Progenitor cell of endocrine pancreas (in vitro differentiated cells): ENCODE measurements at regions not wholly inside any gene's neighbourhood (a gene's known extent, or its start where the extent isn't known, plus 50 kb on each side); places are given as distances from the start of the nearest gene placed in this dataset.

Source experiments
- DNase-seq: peaks from one replicate; pipeline ENCODE4 v3.0.0; 2021; ENCODE audit warnings: low spot score; ENCODE audit not compliant: unreplicated experiment
- H3K27ac Mint-ChIP-seq: 2 replicates; pipeline ENCODE4 v1.8.0; 2021; ENCODE audit warnings: mild to moderate bottlenecking, moderate library complexity, mixed read lengths
- H3K27me3 Mint-ChIP-seq: 2 replicates; pipeline ENCODE4 v1.8.0; 2021; ENCODE audit warnings: mixed read lengths
- H3K36me3 Mint-ChIP-seq: 2 replicates; pipeline ENCODE4 v1.8.0; 2022; ENCODE audit warnings: mixed read lengths; ENCODE audit not compliant: insufficient read depth
- H3K4me1 Mint-ChIP-seq: 2 replicates; pipeline ENCODE4 v1.8.0; 2021; ENCODE audit warnings: low read depth, mixed read lengths
- H3K4me3 Mint-ChIP-seq: 2 replicates; pipeline ENCODE4 v1.8.0; 2021; ENCODE audit warnings: low read depth, mild to moderate bottlenecking, moderate library complexity, mixed read lengths
- H3K9me3 Mint-ChIP-seq: 2 replicates; pipeline ENCODE4 v1.8.0; 2021; ENCODE audit warnings: low read depth, mixed read lengths
- TF ChIP-seq, protein P1 (sequence below): fragments of 200-600 bp; sonication (generic); IDR thresholded peaks from one replicate; pipeline ENCODE4 v1.5.0; 2021; ENCODE audit warnings: antibody characterized with exemption, mild to moderate bottlenecking; ENCODE audit not compliant: unreplicated experiment

DNA sequence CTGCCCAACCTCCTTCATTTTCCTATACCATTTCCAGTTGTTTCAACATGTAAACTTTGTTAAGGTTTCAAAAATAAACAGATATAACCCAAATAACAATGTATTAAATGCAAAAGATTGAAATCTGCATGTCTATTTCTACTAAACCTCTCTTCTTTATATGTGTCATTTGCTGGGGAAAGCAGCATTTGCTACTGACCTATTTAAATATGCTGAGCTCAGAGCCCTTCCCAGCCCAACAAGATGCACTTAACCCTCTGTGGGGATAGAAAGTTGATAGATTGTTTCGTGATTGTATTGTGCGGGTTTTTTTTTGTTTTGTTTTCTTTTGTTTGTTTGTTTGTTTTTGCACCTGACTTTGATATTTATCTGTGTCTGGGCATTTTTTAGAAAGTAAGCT lies 139.5 kb downstream of the UCHL1 start:
- Mint-ChIP-seq H3K9me3 (no peaks in the 10 kb centered on the region), H3K4me3 (no peak overlapping the region), H3K27ac (no peak overlapping the region), H3K36me3 (no peaks in the 10 kb centered on the region), H3K4me1 (peaks cover 17% of the 10 kb centered on the region), H3K27me3 (peaks cover 3% of the 10 kb centered on the region)
- no peak for DNase-seq
- TF ChIP-seq, protein P1, sequence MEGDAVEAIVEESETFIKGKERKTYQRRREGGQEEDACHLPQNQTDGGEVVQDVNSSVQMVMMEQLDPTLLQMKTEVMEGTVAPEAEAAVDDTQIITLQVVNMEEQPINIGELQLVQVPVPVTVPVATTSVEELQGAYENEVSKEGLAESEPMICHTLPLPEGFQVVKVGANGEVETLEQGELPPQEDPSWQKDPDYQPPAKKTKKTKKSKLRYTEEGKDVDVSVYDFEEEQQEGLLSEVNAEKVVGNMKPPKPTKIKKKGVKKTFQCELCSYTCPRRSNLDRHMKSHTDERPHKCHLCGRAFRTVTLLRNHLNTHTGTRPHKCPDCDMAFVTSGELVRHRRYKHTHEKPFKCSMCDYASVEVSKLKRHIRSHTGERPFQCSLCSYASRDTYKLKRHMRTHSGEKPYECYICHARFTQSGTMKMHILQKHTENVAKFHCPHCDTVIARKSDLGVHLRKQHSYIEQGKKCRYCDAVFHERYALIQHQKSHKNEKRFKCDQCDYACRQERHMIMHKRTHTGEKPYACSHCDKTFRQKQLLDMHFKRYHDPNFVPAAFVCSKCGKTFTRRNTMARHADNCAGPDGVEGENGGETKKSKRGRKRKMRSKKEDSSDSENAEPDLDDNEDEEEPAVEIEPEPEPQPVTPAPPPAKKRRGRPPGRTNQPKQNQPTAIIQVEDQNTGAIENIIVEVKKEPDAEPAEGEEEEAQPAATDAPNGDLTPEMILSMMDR = no peak

DNA sequence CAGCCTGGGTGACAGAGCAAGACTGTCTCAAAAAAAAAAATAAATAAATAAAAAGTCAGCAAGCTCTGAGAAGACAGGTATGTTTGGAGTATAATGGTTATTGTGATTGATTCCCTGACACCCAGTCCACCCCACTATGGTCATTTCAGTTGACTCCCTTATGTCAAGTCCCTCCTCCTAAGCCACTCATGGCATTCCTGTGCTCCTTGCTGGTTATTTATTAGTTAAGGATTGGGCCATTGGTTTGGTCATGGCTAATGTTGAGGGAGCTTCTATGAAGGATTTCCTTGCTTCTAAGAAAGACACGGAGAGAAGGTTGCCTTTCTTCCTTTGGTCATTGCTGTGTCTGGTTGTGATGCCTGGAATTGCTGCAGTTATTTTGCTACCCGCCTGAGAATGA lies 140.1 kb downstream of the UCHL1 start:
- Mint-ChIP-seq H3K27me3 (peaks cover 3% of the 10 kb centered on the region), H3K9me3 (no peaks in the 10 kb centered on the region), H3K27ac (no peak overlapping the region), H3K4me1 (peaks cover 17% of the 10 kb centered on the region), H3K4me3 (no peak overlapping the region), H3K36me3 (no peaks in the 10 kb centered on the region)
- no peak for DNase-seq
- TF ChIP-seq, protein P1 = no peak

DNA sequence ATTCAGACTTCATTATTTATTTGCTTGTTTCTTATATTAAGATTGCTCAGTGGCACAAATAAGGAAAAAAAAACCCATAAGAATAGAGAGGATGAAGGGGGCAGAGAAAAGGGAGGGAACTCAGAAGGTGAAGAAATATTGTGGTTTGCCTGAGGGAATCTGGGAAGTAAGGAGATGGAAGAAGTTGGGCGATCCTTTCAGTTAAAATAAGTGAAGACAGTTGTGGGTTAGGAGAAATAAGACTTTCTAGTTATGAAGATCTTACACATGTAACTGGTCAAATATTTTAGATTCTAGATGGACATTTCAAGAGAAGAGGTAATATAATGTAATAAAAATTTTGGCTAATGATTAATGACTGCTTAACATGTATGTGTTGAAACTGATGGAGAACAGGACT lies 138.7 kb upstream of the LIMCH1 start:
- peaks cover 19% of the 10 kb centered on the region for H3K4me1 Mint-ChIP-seq
- H3K27me3 Mint-ChIP-seq = no peaks in the 10 kb centered on the region
- no peaks in the 10 kb centered on the region for H3K36me3 Mint-ChIP-seq
- H3K9me3 Mint-ChIP-seq = no peaks in the 10 kb centered on the region
- H3K4me3 Mint-ChIP-seq = no peak overlapping the region
- DNase-seq = no peak
- no peak overlapping the region for H3K27ac Mint-ChIP-seq
- TF ChIP-seq, protein P1 = no peak

DNA sequence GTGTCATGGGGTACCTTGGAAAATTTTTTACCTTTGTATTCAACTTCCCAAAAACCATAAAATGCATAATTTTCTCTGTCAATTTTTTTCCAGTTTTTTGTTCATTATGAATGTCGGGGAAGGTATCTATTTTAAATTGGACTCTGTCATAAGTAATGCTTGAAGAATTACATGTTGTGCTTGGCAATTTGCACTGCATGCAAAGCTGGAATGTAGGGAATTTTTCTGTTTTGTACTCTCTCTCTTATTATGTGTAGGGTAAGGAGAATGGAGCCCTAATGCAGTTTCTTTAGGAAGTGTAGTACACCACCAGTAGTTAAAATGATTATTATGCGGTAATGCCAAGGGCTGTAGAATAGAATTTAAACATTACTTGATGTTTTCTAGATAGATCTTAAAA lies 137.7 kb upstream of the LIMCH1 start:
- no peak for DNase-seq
- no peaks in the 10 kb centered on the region for H3K27me3 Mint-ChIP-seq
- H3K27ac Mint-ChIP-seq = no peak overlapping the region
- H3K9me3 Mint-ChIP-seq = no peaks in the 10 kb centered on the region
- TF ChIP-seq, protein P1 = no peak
- H3K4me3 Mint-ChIP-seq = no peak overlapping the region
- no peaks in the 10 kb centered on the region for H3K36me3 Mint-ChIP-seq
- peaks cover 24% of the 10 kb centered on the region for H3K4me1 Mint-ChIP-seq

DNA sequence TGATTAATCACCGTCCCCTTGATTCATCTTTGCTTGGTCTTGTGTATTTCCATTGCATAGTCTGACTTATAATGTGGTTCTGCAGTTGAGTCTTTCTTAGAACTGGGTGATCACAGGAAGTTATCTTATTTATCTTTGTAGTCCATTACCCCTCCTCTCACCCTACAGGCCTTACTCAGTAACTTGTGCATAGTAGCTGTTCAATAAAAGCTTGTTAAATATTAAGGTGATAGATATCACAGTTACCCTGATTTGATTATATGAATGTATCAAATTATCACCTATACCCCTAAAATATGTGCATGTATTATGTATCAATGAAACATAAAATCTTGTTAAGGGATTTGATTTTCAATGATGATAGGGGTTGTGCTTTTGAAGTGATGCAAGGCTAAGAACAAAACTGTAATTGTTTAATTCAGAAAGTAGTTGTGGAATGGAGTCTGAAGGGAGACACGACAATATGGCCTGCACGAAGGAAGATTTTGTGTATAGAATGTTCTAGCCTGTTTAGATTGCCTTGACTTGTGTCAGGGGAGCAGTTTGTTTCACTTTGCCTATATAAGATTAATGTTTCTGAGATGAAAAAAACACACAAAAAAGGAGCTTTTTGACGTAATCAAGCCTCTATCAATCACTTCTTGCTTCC lies 132.4 kb upstream of the LIMCH1 start:
- Mint-ChIP-seq H3K27me3 (peaks cover 1% of the 10 kb centered on the region), H3K4me1 (peaks cover 23% of the 10 kb centered on the region), H3K4me3 (no peak overlapping the region), H3K36me3 (no peaks in the 10 kb centered on the region), H3K27ac (no peak overlapping the region), H3K9me3 (no peaks in the 10 kb centered on the region)
- TF ChIP-seq, protein P1 = no peak
- no peak for DNase-seq
